Karpas-422 (cell line): ENCODE measurements at regions not wholly inside any gene's neighbourhood (a gene's known extent, or its start where the extent isn't known, plus 50 kb on each side); places are given as distances from the start of the nearest gene placed in this dataset.

Source experiments
- DNase-seq: peaks from one replicate; pipeline ENCODE4 v3.0.0-alpha.2; 2015
- H2AFZ ChIP-seq: fragments of 200-600 bp; sonication (generic); 2 replicates; pipeline ENCODE4 v1.6.1; 2014; ENCODE audit warnings: antibody characterized with exemption, low read length, mixed read lengths
- H3K27ac ChIP-seq: fragments of 200-600 bp; sonication (generic); 2 replicates; pipeline ENCODE4 v1.5.1; 2014; ENCODE audit warnings: mild to moderate bottlenecking, low read length, moderate library complexity
- H3K27me3 ChIP-seq: fragments of 200-600 bp; sonication (generic); 2 replicates; pipeline ENCODE4 v1.6.1; 2014; ENCODE audit warnings: low read length, mixed read lengths
- H3K36me3 ChIP-seq: fragments of 200-600 bp; sonication (generic); 2 replicates; pipeline ENCODE4 v1.6.1; 2014; ENCODE audit warnings: low read length, mixed read lengths; ENCODE audit not compliant: insufficient read depth
- H3K4me1 ChIP-seq: fragments of 200-600 bp; sonication (generic); 2 replicates; pipeline ENCODE4 v1.6.1; 2014; ENCODE audit warnings: mild to moderate bottlenecking, low read length, mixed read lengths
- H3K4me2 ChIP-seq: fragments of 200-600 bp; sonication (generic); 2 replicates; pipeline ENCODE4 v1.6.1; 2014; ENCODE audit warnings: low read length, low read depth, mild to moderate bottlenecking; ENCODE audit not compliant: poor library complexity, severe bottlenecking
- H3K4me3 ChIP-seq: fragments of 200-600 bp; sonication (generic); 2 replicates; pipeline ENCODE4 v1.5.1; 2014; ENCODE audit warnings: mild to moderate bottlenecking, antibody characterized with exemption, low read length, mixed read lengths
- H3K79me2 ChIP-seq: fragments of 200-600 bp; sonication (generic); 2 replicates; pipeline ENCODE4 v1.6.1; 2014; ENCODE audit warnings: mild to moderate bottlenecking, low read length, mixed read lengths
- H3K9ac ChIP-seq: fragments of 200-600 bp; sonication (generic); 2 replicates; pipeline ENCODE4 v1.6.0; 2014; ENCODE audit warnings: low read length
- H3K9me2 ChIP-seq: fragments of 200-600 bp; sonication (generic), shearing (Covaris generic); replicated peaks from 2 replicates; pipeline ENCODE4 v1.6.0; 2014; ENCODE audit warnings: mild to moderate bottlenecking, low read length, moderate library complexity; ENCODE audit not compliant: insufficient read depth
- H3K9me3 ChIP-seq: fragments of 300-700, 200-600 bp; sonication (generic); 2 replicates; pipeline ENCODE4 v1.6.1; 2014; ENCODE audit warnings: low read length, mixed read lengths
- H4K20me1 ChIP-seq: fragments of 200-600 bp; sonication (generic); 2 replicates; pipeline ENCODE4 v1.6.1; 2014; ENCODE audit warnings: mild to moderate bottlenecking, antibody characterized with exemption, low read length, low read depth; ENCODE audit not compliant: insufficient read depth

DNA sequence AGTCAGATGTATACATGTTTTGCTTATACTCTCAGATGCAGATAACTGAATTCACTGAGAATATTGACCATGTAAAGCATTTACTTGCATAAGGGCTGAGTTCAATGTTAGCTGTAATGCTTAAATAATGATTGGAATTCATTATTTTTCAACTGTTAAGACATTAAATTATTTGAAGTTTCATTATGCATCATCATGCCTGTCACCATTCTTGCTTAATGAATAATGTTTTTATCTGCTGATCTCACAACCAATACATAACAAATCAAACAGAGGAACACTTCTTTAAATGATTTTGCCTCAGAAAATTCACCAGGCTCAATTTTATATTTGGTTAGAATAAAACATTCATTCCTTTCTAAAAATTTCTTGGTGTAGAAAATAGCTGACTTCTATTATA lies 233.4 kb downstream of the GPR37 start:
- Histone ChIP-seq H3K79me2 (no peaks in the 10 kb centered on the region), H3K9me2 (no peaks in the 10 kb centered on the region), H3K27me3 (no peaks in the 10 kb centered on the region), H3K4me1 (no peaks in the 10 kb centered on the region), H3K9me3 (peaks cover 5% of the 10 kb centered on the region; the same call in 1 of the 2 replicates), H4K20me1 (no peaks in the 10 kb centered on the region), H3K27ac (no peak overlapping the region), H3K9ac (no peak overlapping the region), H3K36me3 (no peaks in the 10 kb centered on the region), H3K4me3 (no peak overlapping the region), H2AFZ (no peak overlapping the region), H3K4me2 (no peak overlapping the region)
- no peak for DNase-seq

DNA sequence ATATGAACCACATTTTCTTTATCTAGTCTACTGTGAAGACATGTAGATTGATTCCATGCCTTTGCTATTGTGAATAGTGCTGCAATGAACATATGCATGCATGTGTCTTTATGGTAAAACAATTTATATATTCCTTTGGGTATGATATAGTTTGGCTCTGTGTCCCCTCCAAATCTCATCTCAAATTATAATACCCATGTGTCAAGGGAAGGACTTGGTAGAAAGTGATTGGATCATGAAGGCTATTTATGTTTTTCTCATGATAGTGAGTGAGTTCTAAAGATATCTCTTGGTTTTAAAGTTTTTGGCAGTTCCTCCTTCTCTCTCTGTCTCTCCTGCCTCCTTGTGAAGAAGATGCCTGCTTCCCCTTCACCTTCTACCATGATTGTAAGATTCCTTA lies 248.7 kb downstream of the GPR37 start:
- Histone ChIP-seq H3K4me2 (no peak overlapping the region), H3K36me3 (no peaks in the 10 kb centered on the region), H3K27ac (no peak overlapping the region), H3K4me3 (no peak overlapping the region), H3K79me2 (no peaks in the 10 kb centered on the region), H3K9ac (no peak overlapping the region), H3K9me2 (no peaks in the 10 kb centered on the region), H3K4me1 (no peaks in the 10 kb centered on the region), H3K27me3 (no peaks in the 10 kb centered on the region), H4K20me1 (no peaks in the 10 kb centered on the region), H2AFZ (no peak overlapping the region), H3K9me3 (no peaks in the 10 kb centered on the region)
- no peak for DNase-seq

DNA sequence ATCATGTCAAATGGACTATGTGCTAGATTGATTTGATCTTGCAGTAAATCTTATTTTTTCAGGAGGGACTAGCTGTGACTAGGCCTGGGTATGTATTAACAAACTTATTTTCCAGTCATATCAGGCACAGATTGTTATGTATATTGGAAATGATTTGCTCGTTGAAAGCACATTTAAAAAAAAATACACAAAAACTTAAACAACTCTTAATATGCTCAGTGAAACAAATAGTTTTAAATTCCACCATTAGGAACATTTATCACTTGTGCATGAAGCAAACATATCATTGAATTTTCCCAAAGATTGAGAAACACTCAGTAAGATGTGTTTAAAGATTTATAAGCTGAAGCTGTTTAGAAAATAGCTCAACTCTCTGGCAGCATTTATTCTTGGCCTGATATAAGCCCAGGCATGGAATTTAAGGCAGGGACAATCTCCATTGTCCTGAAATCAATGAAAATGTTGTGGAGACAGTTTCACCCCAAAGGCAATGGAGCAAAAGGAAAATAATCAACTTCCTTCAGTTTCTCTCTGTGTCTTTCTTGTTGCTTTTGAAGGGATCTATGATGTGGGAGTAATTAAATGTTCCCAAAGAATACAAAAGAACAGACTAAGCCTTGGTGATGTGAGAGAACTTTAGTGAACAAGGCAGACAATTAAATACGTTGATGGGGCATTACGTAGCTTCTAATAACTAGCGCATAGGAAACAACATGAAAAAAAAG lies 250.3 kb downstream of the GPR37 start:
- no peak for DNase-seq
- H3K36me3 ChIP-seq, result no peaks in the 10 kb centered on the region
- H3K4me1 ChIP-seq, result no peaks in the 10 kb centered on the region
- no peak overlapping the region for H3K27ac ChIP-seq
- H3K4me2 ChIP-seq, result no peak overlapping the region
- H3K9me3 ChIP-seq, result no peaks in the 10 kb centered on the region
- H4K20me1 ChIP-seq, result no peaks in the 10 kb centered on the region
- no peak overlapping the region for H3K9ac ChIP-seq
- no peaks in the 10 kb centered on the region for H3K9me2 ChIP-seq
- no peak overlapping the region for H3K4me3 ChIP-seq
- no peaks in the 10 kb centered on the region for H3K27me3 ChIP-seq
- H2AFZ ChIP-seq, result no peak overlapping the region
- H3K79me2 ChIP-seq, result no peaks in the 10 kb centered on the region

DNA sequence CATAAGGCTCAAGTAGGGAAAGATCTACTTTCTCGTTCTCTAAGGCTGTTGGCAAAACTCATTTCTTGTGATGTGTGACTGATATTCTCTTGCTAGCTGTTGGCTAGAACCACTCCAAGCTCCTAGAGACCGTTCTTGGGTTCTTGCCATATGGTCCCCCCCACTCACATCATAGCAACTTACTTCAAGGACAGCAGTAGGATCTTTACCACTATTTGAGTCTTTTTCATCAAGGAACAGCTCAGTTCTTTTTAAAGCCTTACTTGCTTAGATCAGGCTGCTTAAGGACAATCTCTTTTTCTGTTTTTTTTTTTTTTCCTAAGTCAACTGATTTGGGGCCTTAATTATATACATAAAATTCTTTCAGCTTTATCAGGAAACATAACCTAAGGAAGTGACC lies 251.1 kb downstream of the GPR37 start:
- no peaks in the 10 kb centered on the region for H3K4me1 ChIP-seq

GRCh38 chr7:124497176-124497575 lies 268.4 kb downstream of the GPR37 start:
- no peak overlapping the region for H3K4me2 ChIP-seq
- H3K36me3 ChIP-seq, result no peaks in the 10 kb centered on the region
- no peak overlapping the region for H2AFZ ChIP-seq
- no peaks in the 10 kb centered on the region for H3K9me2 ChIP-seq
- no peaks in the 10 kb centered on the region; the same call in 1 of the 2 replicates for H3K9me3 ChIP-seq
- H3K79me2 ChIP-seq, result no peaks in the 10 kb centered on the region
- no peak overlapping the region for H3K4me3 ChIP-seq
- H4K20me1 ChIP-seq, result no peaks in the 10 kb centered on the region
- H3K27me3 ChIP-seq, result no peaks in the 10 kb centered on the region
- H3K4me1 ChIP-seq, result no peaks in the 10 kb centered on the region
- DNase-seq, result no peak
- no peak overlapping the region for H3K9ac ChIP-seq
- H3K27ac ChIP-seq, result no peak overlapping the region

More for the DNA sequence above, 251.1 kb downstream of the GPR37 start:
- DNase-seq, result no peak
- Histone ChIP-seq H3K27ac (no peak overlapping the region), H3K9ac (no peak overlapping the region), H3K9me2 (no peaks in the 10 kb centered on the region), H3K9me3 (no peaks in the 10 kb centered on the region), H3K36me3 (no peaks in the 10 kb centered on the region), H3K4me3 (no peak overlapping the region), H3K79me2 (no peaks in the 10 kb centered on the region), H3K27me3 (no peaks in the 10 kb centered on the region), H2AFZ (no peak overlapping the region), H3K4me2 (no peak overlapping the region), H4K20me1 (no peaks in the 10 kb centered on the region)

GRCh38 chr7:124489925-124490324 lies 275.7 kb downstream of the GPR37 start:
- H3K4me3 ChIP-seq, result no peak overlapping the region
- H3K9me2 ChIP-seq, result no peaks in the 10 kb centered on the region; the same call in 1 of the 2 replicates
- H3K4me1 ChIP-seq, result no peaks in the 10 kb centered on the region
- H3K27me3 ChIP-seq, result no peaks in the 10 kb centered on the region
- no peak overlapping the region for H3K4me2 ChIP-seq
- no peaks in the 10 kb centered on the region for H3K79me2 ChIP-seq
- H3K9ac ChIP-seq, result no peak overlapping the region
- no peaks in the 10 kb centered on the region for H4K20me1 ChIP-seq
- no peak overlapping the region for H3K27ac ChIP-seq
- DNase-seq, result no peak
- no peaks in the 10 kb centered on the region; the same call in 1 of the 2 replicates for H3K9me3 ChIP-seq
- no peak overlapping the region for H2AFZ ChIP-seq
- no peaks in the 10 kb centered on the region for H3K36me3 ChIP-seq

DNA sequence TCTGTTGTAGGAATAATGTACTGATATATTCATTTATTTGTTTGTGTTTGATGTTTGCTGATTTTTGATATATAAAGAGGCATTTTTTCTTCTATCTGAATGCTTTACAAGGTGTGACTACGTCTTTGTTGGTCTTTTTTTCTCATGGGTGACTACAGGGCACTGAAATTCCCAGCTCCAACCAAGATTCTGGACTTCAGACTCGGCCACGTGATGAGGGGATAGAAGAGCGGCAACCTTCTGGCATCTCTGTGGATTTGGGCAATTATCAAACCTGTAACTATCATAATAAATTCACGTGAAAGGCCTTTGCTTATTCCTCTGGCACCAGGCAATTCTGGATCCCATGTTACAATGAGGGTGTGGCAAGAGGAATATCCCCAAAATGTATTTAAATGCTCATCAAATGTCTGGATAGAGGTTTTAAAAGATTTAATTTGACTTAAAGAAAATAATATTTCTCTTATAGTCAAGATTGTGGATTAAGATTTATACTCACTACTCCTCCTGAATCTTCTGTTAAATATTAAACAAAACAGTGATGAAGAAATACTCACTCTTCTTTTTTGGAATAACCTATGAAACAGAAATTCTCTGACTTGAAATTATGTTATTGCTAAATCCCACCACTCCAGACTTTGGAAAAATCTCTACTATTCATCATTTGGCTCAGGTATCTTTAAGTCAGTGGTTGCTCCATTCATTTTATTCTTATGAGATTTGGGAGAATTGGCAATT lies 276.3 kb downstream of the GPR37 start:
- Histone ChIP-seq H3K4me3 (no peak overlapping the region), H2AFZ (no peak overlapping the region), H3K79me2 (no peaks in the 10 kb centered on the region), H3K9me2 (no peaks in the 10 kb centered on the region; the same call in 1 of the 2 replicates), H3K9ac (no peak overlapping the region), H3K36me3 (no peaks in the 10 kb centered on the region), H4K20me1 (no peaks in the 10 kb centered on the region), H3K27ac (no peak overlapping the region), H3K27me3 (no peaks in the 10 kb centered on the region), H3K9me3 (no peaks in the 10 kb centered on the region; the same call in 1 of the 2 replicates), H3K4me1 (no peaks in the 10 kb centered on the region), H3K4me2 (no peak overlapping the region)
- no peak for DNase-seq

GRCh38 chr7:124482229-124482628 lies 283.4 kb downstream of the GPR37 start:
- DNase-seq, result no peak
- Histone ChIP-seq H3K4me1 (no peaks in the 10 kb centered on the region), H3K27me3 (no peaks in the 10 kb centered on the region), H3K27ac (no peak overlapping the region), H2AFZ (no peak overlapping the region), H3K79me2 (no peaks in the 10 kb centered on the region), H3K36me3 (no peaks in the 10 kb centered on the region), H4K20me1 (no peaks in the 10 kb centered on the region), H3K9ac (no peak overlapping the region), H3K4me3 (no peak overlapping the region), H3K9me2 (no peaks in the 10 kb centered on the region), H3K4me2 (no peak overlapping the region), H3K9me3 (no peaks in the 10 kb centered on the region; the same call in 1 of the 2 replicates)
